Sciatic nerve (tissue), 2 donors: ENCODE measurements at regions not wholly inside any gene's neighbourhood (a gene's known extent, or its start where the extent isn't known, plus 50 kb on each side); places are given as distances from the start of the nearest gene placed in this dataset.

ENCODE experiments used
- ATAC-seq: fragments of 200-7000 bp; cut with Tn5 transposase; one replicate; pipeline ENCODE4 v1.9.1; 2020; ENCODE audit warnings: mild to moderate bottlenecking, moderate library complexity
- DNase-seq: peaks from one replicate; pipeline ENCODE4 v3.0.0-alpha.2; 2020; ENCODE audit warnings: low spot score
- intact Hi-C: fragments of 100-400 bp; cut with DNase I; formaldehyde crosslinking; loops from one replicate; pipeline ENCODE4 v1.14.2; 2022
- donor health status: DM: no; HTN: no; CAD: no.
- donor health status: DM: no; HTN: no; CAD: no.

DNA sequence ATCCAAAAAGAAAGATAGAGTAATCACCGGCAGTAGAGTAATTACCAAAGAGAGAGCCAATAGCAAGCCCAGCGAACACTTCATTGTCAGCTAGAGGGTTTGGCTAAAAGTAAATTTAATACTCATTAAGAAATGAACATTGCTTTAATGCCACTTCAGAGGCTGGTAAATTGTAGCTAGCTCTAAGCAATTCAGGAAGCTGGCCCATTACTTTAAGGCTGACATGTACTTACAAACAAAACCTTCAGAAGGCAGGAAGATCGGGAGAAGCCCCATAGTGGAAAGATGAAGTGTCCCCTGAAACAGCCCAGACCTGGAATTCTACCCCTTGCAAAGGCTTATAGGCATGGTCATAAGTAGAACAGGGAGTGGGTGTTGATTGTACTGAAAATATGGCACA, 396.6 kb upstream of the ID4 start:
- intact Hi-C loops: no loop called here
- DNase-seq (no peak), ATAC-seq (no peak)

DNA sequence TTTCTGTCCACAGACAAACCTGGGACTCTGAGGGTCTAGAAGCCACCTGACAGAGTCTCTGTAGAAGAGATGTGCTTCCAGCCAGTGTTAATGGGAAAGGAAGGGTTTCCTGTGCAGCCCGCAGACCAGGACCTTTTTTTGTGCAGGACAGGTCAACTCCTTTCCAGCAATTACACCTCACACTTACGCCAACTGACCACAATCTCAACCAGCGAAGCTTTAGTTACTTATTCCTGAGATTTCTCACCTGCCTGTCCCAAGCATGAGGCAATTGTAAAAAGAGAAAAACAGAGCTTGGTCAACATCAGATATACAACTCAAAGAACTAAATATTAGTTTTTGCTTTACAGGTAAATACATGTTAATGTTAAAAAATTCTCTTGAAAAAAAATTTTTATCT, 393.8 kb upstream of the ID4 start:
- no peak for ATAC-seq
- no peak for DNase-seq
- intact Hi-C loops: no loop called here

DNA sequence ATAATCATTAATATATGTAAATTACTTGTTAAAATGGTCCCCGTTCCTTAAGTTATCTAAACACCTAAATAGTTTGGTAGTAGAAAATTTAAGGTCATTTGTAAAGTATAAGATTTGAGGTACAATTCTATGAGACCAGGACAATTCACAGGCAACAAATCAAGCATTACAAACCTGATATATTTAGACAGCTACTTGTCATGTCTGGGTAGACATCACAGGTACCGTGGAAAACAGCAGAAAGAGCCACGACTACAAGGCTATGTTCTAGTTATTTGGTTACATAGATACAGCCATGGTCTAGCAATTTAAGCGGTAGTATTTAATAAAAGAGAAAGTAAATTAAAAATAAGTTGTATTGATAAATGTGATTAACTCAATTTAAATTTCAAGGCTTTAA, 393.1 kb upstream of the ID4 start:
- ATAC-seq: no peak
- intact Hi-C loops: no loop called here
- DNase-seq: no peak

DNA sequence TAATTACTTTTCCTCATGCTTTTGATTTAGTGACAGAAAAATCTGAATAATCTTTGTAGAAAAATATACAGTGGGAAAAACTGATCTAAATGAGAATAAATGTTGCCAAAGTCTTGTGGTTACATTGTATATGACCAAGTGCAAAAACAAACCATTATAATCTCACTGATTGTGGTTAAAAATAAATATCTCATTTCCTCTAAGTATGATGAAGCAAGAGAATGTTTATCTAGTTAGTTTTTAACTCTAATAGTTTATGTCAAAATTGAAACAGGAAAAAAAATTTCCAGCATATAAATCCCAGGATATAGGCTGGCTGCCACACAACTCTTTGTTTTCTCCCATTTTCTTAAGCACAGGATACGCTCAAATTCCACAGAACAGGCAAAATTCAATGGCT, 392.7 kb upstream of the ID4 start:
- intact Hi-C loops: no loop called here
- ATAC-seq: no peak
- no peak for DNase-seq

DNA sequence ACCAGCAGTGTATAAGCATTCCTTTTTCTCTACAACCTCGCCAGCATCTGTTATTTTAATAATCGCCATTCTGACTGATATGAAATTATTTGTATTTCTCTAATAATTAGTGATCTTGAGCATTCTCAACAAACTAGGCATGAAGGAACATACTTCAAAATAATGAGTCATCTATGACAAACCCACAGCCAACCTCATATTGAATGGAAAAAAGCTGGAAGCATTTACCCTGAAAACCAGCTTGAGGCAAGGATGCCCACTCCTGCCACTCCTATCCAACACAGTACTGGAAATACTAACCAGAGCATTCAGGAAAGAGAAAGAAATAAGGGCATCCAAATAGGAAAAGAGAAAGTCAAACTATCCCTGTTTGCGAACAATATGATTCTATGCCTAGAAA, 390.6 kb upstream of the ID4 start:
- intact Hi-C loops: no loop called here
- ATAC-seq: no peak
- DNase-seq: no peak

DNA sequence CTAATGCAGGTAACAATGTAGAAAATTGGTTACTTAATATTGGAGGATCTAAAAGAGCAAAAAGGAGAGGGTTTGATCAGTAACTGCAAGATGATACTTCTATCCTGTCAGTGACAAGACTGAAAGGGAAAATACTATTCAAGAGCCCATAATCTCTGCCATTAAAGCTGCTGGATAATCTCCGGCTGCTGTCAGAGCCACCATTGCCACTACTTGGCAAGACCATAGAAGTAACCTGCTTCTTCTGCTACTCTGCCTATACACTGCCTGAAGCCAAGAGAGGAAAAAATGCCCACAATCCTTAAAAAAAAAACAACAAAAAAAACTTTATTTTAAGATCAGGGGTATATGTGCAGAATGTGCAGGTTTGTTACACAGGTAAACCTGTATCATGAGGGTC, 386.5 kb upstream of the ID4 start:
- DNase-seq (no peak), ATAC-seq (no peak)
- intact Hi-C loops: no loop called here

DNA sequence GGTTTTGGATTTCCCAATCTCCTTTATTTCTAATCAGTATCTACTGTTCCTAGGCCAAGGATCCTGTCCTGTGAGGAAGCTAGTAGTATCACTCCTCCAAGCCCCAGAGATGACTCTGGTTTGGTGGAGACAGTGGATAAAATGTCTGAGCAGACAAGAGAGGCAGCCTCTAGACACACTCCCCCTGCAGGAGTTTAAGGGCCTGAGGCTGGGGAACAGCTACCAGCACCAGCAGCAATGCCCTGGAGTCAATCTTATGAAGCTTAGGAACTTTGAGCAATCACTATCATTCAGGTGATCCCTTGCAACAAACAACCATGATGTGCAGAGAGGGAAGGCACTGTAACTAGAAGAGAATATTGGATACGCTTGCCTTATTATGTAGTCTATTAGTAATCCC, 384.7 kb upstream of the ID4 start:
- ATAC-seq: no peak
- intact Hi-C loops: no loop called here
- DNase-seq: no peak

DNA sequence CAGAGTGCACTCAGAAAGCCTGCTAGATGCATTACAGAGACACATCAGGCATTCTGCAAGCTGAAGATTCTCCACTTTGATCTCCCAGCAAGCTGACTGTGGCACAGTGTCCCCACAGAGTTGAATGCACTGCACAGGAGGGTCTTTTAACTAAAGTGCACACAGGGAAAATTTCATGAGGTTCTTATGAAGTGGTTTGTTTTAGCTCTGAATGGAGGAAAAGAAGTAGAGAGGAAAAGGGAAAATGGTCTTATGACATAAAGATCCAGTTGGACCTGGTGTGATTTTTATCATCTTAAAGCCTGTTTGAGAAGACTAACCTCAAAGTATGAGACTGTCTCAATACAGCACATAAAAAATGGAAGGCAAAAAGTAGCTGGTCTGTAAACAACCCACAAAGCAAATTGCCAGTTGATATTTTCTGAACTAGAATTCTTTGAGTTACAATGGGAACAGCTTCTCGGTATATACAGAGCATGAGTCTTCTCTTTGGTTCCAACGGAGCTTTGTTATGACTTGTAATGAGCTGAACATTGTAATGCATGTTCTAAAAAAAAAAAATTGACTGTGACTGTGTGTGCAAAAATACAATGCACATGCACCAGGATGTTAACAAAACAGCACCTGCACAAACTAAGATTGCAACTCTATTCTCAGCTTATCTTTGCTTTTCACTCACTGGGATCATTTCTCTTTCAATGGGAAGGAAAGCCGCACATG, 383.0 kb upstream of the ID4 start:
- intact Hi-C loops: no loop called here
- no peak for ATAC-seq
- no peak for DNase-seq

DNA sequence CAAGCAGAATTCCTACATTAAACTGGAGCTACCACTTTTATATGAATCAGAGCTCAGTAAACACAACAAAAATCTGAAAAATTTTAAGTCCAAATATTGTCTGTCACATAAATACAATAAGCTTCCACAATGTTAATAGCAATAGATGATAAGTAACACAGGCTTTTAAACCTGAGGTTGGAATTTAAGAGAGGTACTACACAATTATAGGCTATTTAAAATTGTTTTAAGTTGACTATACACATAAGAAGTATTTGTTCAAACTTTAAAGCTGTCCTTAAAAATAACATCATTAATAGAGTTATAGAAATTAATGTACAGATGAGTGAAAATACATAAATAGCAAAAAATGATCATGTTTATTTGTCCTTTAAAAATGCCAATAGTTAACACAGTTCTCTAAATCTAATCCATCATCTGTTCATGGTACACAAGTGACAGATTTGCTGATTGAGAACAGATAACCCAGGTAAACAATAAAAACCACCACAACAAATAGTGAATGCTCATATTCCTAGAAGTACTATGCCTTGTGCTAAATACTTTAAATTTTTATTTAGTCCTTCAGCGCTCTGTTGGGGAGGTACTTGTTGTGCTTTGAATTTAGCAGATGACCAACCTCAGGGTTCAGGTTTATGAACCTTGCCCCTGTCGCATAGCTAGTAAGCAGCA, 382.3 kb upstream of the ID4 start:
- ATAC-seq (no peak), DNase-seq (no peak)
- intact Hi-C loops: no loop called here

DNA sequence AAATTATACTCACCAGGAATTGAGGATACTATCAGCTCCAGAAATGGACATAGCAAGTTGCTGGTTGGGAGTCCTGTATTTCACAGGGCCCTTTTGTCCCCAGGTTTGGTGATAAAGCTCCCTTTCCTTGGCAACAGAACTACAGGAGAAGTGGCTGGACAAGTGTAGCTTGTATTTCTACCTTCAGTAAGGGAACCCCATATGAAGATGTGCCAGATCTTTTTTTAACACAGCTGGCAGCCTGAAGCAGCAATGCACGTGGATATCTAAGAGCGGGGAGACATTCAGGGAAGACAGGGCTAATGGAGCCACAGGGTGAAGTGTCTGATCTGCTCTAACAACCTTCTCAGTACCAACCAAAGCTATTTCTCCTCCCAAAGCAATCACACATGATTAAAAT, 373.9 kb upstream of the ID4 start:
- no peak for ATAC-seq
- no peak for DNase-seq
- intact Hi-C loops: no loop called here

DNA sequence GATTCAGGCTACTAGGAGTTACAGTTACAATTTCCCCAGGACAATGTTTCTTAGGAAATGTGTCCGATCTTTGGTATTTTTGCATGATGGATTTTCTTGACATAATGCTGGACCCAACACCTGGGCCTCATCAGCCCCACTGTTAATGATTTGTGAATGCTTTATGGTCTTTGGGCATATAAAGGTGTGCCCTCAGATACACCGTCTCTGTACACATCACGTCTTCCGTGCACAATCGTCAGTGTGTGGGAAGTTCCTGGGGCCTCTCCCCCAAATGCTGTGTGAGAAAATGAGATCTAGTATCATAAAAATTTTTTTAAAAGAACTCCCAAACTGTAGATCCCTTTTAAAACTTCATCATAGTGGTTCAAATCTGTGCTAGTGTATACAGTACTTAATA, 373.2 kb upstream of the ID4 start:
- DNase-seq (no peak), ATAC-seq (no peak)
- intact Hi-C loops: no loop called here

DNA sequence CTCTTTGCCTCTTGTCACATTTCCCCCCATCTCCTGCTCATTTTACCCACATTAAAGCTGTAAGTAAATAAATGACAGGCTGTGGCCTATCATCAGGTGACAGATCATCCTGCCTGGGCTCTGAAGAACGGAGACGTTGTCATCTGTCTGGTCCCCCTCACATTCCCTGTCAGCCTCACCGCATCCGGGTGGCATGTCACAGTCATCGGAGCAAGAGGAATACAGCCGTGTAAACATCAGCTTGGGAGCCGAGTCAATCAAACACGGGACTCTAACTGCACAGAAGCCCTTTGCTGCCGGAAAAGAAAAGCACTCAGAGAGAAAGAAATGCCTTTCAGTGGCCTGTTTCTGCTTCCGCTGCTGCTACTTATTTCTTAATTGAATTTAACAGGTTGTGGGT, 371.9 kb upstream of the ID4 start:
- ATAC-seq (peak; percentile 31), DNase-seq (no peak)
- intact Hi-C loops: no loop called here

DNA sequence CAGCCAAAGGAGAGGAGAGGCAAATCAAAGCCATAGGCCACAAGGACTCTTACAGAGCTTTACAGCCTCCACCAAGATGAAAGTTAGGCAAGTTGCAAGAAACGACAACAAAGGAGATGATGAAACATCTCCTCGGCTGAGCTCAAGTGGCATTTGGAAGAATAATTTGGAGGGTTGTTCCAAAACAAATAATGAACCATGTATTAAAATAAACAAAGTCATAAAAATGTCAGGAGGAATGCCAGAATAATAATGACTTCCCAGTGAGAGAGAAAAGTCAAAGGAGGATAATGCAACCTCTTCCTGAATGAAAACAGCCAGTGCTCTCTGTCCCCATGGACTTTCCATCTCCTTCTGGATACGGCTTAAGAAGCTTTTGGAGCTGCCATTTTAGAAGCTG, 371.4 kb upstream of the ID4 start:
- no peak for DNase-seq
- intact Hi-C loops: no loop called here
- peak; percentile 90 for ATAC-seq

DNA sequence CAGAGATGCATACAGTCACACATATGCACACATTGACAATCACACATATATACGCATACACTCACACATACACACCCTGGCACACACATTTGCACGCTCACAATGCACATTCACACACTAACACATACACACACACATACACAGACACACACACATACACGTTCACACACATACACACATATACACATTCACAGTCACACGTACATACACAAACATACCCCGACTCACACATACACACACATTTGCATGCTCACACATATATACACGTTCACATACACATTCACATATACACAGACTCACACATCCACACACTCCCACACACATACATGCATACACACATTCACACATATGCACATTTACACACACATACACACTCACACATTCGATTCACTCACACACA, 366.8 kb upstream of the ID4 start:
- no peak for DNase-seq
- ATAC-seq: no peak
- intact Hi-C loops: no loop called here

DNA sequence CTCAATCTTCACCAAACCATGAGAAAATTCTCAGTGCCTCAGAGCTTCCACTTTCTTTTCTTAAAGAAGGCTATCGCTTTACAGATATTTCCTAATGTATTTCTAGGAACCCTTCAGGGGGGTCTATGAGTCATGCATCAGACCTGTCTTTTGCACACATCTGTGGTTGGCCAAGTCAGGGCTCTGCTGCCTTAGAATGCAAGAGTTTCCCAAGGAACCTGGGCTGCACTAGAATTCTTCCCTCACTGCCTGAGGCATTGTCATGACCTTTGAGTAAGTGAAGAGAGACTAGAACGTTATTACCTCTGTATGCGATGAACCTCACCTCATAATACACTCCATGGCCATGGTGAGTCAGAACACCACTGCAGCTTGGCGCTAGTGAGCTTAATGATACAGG, 365.0 kb upstream of the ID4 start:
- intact Hi-C loops: no loop called here
- DNase-seq (no peak), ATAC-seq (no peak)

DNA sequence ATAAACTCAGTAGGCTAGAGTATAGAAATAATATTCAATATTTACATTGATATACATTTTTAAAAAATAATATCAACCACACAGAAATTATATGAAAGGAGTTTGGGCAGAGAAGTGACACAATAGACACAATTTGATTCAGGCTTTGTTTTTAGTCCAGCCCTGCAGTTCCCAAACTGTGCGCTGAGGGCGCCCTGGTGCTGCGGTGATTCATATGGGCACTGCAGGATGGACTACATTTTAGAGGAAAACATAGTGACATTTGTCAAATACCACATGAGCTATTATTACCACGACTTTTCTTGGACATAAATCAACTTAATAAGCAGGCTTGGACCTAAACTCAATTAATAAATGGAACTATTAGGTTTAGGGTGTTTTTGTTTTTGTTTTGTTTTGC, 364.3 kb upstream of the ID4 start:
- intact Hi-C loops: no loop called here
- no peak for DNase-seq
- no peak for ATAC-seq

DNA sequence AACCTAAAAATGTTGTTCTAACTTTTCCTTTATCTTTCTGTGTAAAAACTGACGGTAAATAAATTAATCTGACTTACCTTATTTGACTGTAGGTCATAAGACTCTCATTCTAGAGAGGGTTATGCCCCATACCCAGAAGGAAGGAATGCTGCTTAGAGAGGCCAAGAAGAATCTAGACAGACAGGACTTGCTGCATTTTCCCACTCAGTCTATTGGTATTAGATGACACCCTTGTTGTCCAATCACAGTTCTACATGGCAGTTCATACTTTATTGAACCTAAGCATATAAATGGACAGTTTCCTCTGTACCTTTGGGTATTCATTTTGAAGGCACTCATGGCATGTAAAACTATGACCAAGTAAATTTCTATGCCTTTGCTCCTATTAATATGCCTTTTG, 359.6 kb upstream of the ID4 start:
- ATAC-seq: no peak
- no peak for DNase-seq
- intact Hi-C loops: no loop called here

DNA sequence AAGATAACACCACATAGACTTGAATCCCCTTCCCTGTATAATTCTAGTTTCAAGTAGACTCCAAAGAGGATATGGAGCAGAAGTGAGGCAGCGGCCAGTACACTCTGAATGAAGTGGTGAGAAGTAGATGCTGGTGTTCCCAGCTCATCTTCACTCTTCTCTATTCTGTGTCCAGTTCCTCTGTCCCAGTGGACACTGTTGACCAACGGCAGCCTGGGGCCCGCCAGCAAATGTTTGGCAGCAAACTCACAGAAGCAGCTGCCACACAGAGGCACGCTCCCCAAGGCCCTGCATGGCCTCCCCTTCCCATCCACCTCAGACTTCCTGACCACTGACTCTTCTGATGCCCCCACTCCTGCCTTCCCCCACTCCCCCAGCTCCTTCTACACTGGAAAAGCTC, 358.9 kb upstream of the ID4 start:
- ATAC-seq (peak; percentile 75), DNase-seq (no peak)
- intact Hi-C loops: no loop called here

DNA sequence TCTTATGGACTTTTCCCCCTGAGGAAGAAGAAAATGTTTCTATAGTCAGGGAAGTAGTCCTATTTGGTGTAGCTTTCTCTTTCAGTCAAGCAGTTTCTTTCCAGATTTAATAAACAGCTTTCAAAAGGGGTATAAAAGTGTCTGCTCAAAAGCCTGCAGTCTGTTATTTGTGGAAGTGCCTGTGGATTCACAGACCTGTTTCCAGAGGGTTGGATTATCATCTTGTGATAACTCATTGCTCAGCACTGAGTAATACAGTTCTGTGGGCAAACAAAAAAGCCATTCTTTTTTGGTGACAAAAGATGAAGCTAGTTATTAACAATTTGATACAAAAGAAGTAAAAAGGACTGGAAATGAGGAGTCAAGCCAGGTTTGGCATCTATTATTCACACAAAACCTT, 358.2 kb upstream of the ID4 start:
- intact Hi-C loops: no loop called here
- ATAC-seq (no peak), DNase-seq (no peak)

DNA sequence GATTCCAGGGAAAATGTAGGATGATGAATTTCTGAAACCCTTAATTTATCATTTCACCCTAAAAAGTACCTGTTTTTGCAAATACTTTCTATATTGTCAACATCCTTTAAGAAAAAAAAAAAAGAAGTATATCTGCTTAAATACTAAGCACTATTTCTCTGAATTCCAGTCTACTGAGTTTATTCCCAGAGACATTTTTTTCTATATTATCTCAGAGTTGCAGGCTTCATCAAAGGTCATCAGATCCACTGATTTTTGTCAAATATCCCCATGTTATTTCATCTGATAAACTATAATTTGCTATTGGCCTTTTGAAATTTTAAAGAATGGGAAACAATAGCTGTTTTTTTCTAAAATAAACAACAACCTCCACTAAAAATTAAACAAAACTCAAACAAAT, 357.6 kb upstream of the ID4 start:
- DNase-seq (no peak), ATAC-seq (no peak)
- intact Hi-C loops: no loop called here

DNA sequence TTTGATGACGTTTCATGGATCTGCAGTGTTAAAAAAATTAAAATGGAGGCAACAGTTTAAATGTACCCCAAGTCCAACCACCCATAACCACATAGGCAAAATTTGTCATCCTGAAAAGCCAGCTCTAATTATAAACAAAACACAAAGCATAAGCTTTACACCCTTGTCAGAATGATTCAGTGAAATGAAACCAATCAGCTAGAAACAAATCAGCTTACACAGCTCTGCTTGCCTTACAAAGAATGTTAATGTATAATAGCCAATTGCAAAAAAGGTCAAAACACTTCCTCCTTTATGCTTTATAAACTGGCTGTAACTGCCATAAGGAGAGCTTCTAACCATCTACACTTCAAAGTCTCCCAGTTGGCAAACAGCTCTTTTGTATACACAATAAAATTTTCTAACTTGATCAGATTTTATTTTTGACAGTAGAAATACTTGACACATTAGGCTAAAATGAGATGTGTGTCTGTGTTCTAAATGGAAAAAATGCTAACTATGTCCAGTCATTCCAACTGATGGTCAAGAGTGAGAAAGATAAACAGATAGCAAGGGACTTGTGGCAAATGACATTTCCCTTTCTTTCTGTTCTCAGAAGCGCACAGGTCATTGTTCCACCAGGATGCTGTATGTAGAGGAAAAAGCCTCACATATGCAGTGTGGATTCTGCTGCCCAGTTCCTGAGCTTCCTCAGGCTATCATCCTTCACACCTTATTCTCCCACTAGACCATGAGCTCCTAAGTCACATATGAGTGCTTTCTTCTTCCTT, 344.3 kb upstream of the ID4 start:
- DNase-seq (no peak), ATAC-seq (no peak)
- intact Hi-C loops: no loop called here
